HG03442 (cell line): ENCODE measurements at regions not wholly inside any gene's neighbourhood (a gene's known extent, or its start where the extent isn't known, plus 50 kb on each side); places are given as distances from the start of the nearest gene placed in this dataset.
A peak's percentile ranks its signal among the peaks of the same experiment; 100 is the strongest.
"Not testable (repeated sequence)": the region's sequence is repeated elsewhere in the genome, so short reads cannot be mapped to it uniquely, and the experiment has no call there.

Source experiments
- ATAC-seq: cut with Tn5 transposase; IDR thresholded peaks from one replicate; pipeline ENCODE4 v1.9.1; 2021; ENCODE audit warnings: mild to moderate bottlenecking, moderate library complexity; ENCODE audit not compliant: unreplicated experiment

DNA sequence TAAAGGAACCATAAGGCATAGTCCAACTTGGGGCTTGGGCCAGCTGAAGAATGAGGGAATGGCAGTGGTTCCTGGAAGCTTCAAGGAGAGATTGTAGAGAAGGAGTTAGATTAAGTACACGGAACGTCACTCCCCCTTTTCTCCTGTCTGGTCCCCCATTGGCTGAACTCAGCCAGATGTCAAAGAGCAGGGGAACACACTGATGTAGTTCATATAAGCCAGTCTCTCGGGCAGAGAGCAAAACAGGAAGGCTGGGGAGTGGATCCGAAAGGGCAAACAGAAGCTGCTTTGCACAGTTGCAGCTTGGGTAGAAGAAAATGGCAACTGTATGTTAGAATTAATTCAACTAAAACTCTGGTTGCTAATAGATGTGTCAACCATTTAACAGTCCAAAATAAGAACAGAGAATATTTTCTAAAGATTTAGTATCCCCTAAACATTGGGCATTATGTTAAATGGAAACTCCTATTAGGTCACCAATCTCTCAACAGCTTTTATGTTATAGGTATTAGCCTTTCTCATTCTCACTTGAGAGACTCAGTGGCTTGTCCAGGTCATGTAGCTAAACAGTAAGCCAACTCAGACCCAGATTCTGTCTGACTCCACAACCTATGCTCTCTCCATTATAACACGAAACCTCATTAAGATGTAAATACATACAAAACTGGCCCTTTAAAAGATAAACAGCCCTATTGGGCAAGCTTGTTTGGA is 600.7 kb upstream of the USP24 start:
- ATAC-seq: peak; percentile 8

DNA sequence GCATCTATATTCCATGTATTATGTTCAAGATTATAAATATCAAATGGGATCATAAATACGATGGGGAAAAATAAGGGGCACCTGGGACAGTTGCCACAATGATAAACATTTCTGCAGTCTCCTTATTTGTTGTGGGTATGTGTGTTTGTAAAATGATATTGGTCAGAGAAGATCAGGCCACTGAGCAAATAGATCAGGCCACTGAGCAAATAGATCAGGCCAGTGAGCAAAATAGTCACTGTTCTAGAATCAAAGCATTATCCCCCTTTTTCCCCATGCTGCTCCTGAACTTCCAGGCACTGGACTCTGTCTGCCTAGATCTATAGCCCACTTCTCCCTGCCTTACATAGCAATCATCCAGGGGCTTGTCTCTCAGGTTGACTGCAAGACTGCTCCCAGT is 599.8 kb upstream of the USP24 start:
- ATAC-seq: no peak

DNA sequence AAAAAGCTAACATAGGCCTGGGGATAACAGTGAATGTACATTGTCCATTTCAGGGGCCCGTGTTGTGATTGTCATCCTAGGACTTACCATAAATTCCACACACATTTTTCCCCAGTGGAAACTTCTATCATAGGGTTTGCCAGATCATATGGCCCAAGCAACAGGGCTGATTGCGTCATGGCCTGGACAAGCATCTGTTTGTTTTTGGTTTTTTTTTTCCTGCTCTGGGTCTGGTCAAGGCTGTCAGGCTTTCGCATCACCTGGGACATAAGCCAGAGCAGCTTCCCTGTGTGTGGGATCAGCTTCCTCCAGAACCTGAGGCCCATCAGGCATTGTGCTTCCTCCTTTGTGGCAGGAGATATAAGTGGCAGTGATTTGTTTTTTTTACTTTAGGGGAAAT is 598.5 kb upstream of the USP24 start:
- ATAC-seq: no peak

- no peak for ATAC-seq
Measured at GRCh38 chr1:55812281-55812680, 597.1 kb upstream of the USP24 start.

DNA sequence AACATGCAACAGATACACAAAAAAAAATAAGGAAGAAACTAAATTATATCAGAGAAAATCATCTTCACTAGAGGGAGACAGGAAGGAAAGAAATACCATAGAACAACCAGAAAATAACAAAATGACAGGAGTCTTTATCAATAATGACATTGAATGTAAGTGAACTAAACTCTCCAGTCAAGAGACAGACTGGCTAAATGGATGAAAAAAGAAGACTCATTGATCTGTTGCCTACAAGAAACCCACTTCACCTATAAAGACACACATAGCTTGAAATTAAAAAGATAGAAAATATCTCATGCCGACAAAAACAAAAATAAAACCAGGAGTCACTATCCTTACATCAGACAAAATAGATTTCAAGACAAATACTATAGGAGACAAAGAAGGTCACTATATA is 593.1 kb upstream of the USP24 start:
- no peak for ATAC-seq

GRCh38 chr1:55803429-55803828 is 588.3 kb upstream of the USP24 start:
- ATAC-seq: no peak

DNA sequence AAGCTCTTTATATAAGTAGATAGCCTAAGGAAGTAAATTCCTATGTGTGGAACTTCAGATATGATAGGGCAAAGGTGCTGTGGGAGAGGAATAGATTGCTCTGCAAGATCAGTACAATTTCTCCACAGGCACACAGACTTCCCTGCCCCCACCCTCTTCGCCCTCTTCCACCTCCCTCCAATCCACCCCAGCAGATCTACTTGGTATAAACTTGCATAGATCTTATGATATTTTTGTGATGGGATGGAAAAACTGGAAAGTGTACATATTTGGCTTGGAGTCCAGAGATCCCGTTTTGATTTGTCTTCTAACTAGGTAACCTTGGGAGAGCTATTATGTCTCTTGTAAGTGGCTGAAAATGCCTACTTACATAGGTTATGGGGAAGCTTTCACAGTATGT is 586.3 kb upstream of the USP24 start:
- no peak for ATAC-seq

- ATAC-seq: no peak
Measured at GRCh38 chr1:55800503-55800902, 585.3 kb upstream of the USP24 start.

DNA sequence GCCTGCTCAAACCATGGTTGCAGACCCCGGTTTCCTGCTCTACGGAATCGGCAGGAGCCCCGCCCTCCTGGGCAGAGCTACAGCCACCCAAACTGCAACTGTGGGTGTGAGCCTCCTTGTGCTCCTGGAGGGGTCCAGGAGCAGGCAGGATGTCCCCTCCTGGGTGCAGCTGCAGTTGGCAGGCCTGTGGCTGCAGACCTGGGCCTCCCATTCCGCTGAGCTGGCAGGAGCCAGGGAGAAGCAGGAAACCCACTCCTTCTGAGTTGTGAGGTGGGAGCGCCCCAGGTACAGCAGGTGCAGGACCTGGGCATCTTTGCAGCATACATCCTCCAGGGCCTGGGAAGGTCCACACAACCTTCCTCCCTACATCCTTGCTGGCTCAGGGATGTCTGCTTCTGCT is 578.7 kb upstream of the USP24 start:
- ATAC-seq: no peak

DNA sequence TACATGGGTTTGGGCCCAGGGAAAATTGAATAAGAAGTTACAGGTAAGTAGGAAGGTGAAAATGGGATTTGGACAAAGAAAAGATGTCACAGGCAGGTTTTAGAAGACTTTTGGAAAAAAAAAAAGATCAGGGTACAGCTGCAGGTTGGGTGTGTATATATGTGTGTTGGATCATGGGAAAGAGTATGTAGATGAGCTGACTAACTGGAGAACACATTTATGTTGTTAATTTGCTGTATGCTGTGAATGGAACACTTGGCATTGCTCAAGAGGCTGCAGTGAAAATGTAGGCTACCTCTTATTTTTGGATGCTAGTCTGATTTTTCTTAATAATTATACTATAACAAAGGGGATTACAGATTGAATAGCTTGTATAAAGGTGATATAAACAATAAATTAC is 577.7 kb upstream of the USP24 start:
- ATAC-seq: no peak

GRCh38 chr1:55789466-55789865 is 574.3 kb upstream of the USP24 start:
- no peak for ATAC-seq

DNA sequence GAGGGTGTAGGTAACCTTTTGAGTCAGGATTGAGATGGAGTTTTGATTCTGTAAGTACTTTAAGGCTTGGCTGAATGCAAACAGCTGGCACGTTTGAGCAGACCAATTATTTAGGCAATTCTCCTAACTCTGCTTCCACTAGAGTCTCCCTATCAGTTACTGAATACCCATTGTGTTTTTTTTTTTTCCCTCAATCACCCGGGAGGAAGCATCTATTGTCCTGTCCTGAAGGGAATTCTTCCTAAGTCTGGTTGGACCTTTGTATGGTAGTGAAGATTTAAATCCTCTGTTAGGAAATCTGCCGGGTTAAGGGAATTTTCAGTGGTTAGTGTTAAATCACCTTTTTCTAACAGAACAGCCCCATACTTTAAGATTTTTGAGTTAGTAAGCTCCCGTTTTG is 571.2 kb upstream of the USP24 start:
- ATAC-seq: no peak

- ATAC-seq: not testable (repeated sequence)
Measured at GRCh38 chr1:55784941-55785450, 569.8 kb upstream of the USP24 start.

DNA sequence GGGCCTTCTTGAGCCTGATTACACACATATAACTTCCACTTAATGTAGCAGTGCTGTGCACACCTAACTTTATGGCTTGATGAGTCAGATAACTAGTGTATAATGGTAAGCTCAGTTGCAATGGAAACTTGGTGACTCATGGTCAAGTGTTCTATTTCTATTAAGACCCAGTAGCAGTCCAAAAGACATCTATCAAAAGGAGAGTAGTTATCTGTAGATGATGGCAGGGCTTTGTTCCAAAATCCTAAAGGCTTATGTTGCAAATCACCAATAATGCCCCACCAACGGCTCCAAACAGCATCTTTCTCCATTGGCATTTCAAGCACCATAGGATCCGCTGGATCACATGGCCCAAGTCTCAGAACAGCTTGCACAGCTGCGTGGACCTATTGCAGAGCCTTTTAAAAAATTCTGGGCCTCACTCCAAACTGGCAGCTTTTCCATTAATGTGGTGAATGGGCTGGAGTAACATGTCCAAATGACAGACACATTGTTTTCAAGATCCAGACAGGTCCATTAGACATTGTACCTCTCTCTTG is 566.8 kb upstream of the USP24 start:
- ATAC-seq: no peak

DNA sequence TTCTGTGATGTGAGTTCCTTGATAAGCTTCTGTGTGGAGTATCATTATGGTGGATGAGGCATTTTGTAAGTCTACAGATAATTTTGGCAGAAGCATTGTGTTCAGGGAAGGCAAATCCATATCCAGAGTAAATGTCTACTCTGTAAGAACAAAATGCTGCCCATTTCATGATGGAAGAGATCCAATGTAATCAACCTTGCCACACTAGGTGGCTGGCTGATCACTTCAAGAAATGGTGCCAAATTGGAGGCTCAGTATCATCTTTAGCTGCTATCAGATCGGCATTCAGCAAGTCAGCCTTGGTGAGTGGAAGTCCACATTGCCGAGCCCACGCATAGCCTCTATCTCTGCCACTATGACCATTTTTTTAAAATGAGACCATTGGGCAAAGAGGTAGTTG is 565.8 kb upstream of the USP24 start:
- no peak for ATAC-seq

DNA sequence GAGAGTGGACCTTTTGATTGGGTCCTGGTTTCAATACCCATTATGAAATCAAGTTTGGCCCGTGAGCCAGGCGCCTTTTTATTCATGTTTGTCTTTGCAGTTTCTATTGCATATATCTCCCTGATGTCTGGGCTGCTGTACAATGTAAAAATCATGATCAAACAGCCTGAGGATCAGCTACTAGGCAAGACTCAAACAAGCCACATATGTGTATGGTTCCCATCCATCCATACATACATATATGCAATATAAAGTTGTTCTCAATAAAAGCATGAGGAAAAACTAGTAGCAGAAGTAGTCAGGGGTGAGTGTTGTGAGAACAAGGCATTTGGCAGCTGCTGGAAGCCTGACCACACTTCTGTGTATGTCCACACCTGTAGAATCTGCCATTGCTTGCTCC is 562.4 kb upstream of the USP24 start:
- no peak for ATAC-seq

- no peak for ATAC-seq
Measured at GRCh38 chr1:55775007-55775406, 559.8 kb upstream of the USP24 start.

DNA sequence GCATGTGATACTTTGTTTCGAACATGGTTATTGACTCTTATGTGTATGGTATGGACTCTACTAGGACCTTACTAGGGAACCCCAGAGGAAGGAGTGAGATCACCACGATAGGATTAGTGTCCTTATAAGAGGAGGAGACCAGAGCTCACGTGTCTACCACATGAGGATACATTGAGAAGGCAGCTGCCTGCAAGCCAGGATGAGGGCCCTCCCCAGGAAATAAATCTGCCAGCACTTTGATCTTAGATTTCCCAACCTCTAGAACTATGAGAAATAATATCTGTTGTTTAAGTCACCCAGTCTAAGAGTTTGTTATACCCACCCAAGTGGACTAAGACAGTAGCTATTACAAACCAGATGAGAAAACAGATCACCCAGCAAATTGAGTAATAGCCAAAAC is 559.3 kb upstream of the USP24 start:
- ATAC-seq: no peak

- no peak for ATAC-seq
Measured at GRCh38 chr1:55773211-55773940, 558.2 kb upstream of the USP24 start.

- no peak for ATAC-seq
Measured at GRCh38 chr1:55768327-55768952, 553.3 kb upstream of the USP24 start.

GRCh38 chr1:55767171-55767570 is 552.0 kb upstream of the USP24 start:
- no peak for ATAC-seq

DNA sequence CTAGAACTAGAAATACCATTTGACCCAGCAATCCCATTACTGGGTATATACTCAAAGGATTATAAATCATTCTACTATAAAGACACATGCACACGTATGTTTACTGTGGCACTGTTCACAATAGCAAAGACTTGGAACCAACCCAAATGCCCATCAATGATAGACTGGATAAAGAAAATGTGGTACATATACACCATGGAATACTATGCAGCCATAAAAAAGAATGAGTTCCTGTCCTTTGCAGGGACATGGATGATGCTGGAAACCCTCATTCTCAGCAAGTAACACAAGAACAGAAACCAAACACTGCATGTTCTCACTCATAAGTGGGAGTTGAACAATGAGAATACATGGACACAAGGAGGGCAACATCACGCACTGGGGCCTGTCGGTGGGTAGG is 550.3 kb upstream of the USP24 start:
- ATAC-seq: not testable (repeated sequence)
